ENCODE measurements at regions not wholly inside any gene's neighbourhood (a gene's known extent, or its start where the extent isn't known, plus 50 kb on each side); places are given as distances from the start of the nearest gene placed in this dataset.

DNA sequence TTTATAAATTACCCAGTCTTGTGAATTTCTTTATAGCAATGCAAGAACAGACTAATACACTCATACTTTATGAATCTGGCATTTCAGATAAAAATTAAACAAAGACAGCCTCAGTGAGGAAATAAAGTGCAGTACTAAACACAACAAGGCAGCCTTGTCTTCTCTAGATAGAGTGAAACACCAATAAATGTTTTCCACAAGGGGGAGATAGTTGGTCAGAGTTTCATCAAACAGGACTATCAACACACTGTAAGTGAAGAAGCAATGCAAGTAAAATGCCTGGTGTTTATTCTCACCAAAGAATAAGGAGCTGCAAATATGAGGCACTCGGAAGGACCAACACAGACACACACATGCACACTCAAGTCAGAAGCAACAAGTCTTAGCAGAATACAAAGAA, 62.8 kb downstream of the FAM9B start:
- peak; percentile 48 for DNase-seq (ENCODE audit: extremely low read depth, low read depth)

DNA sequence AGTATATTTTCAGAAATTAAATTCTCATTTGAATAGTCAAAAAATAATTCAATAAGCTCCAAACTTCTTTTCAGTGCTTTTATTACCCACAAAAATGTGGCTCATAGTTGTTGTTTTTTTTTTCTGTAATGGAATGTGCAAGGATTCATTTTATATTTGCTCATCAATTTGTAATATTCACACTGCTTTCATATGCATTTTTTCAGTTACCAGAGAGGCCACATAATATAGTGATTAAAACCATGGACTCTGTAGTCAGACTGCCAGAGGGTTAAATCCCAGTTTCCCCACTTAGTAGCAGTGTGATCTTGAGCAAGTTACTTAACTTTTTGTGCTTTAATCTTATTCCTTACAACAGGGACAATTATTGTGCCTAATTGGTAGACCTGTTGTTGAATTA, 64.5 kb downstream of the FAM9B start:
- DNase-seq (ENCODE audit: extremely low read depth, low read depth), result no peak

DNA sequence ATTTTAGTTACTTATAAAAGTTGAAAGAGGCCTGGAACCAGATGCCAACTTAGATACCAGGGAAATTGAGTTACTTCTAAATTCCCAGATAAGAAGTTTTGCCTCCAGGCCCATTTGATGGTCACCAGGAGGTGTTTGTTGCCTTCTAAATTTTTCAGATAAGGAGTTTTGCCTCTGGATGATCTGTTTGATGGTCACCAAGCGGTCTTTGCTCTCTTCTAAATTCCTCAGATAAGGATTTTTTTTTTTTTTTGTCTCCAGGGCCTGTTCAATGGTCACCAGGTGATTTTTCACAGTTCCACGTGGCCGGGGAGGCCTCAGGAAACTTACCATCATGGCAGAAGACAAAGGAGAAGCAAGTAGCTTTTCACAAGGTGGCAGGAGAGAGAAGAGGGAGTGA, 66.5 kb downstream of the FAM9B start:
- DNase-seq (ENCODE audit: extremely low read depth, low read depth), result no peak

DNA sequence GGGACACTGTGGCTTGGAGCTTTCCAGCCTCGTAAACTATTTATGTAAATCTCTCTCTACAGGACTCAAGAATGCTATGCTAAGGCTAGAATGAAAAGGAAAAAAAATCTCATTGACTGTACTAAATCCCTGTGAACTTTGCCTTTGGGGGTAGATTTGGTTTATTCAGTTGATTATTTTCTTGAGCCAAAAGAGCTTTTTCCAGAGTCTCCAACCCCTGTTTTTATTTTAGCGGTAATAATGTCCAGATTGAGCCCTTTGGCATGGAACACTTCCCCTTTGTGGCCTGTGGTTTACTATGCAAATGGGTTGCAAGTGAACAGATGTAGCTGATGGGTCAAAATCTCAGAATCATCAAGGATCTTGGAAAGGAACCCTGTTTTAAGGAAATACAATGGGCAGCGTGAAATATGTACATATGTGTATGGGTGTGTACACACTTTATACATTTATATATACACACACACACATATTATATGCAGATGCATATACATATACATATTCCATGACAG, 72.9 kb downstream of the FAM9B start:
- no peak for DNase-seq (ENCODE audit: extremely low read depth, low read depth)

DNA sequence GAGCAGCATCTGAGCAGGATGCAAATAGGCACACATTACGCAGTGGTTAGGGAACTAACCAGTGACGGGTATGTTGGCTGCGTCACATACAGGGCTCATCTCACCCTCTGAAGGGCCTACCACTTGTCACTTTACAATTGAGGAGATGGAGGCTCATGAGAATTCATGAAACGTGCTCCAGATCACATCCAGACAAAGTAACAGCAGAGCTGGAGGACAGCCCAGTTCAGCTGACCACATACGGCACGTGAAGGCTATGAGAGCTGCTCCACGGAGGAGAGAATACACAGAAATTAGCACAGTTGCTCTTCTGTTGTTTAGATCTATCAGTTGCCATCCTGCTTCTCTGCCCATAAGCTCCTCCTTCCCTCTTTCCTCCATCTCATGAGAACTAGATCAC, 78.4 kb downstream of the FAM9B start:
- DNase-seq (ENCODE audit: extremely low read depth, low read depth), result no peak

DNA sequence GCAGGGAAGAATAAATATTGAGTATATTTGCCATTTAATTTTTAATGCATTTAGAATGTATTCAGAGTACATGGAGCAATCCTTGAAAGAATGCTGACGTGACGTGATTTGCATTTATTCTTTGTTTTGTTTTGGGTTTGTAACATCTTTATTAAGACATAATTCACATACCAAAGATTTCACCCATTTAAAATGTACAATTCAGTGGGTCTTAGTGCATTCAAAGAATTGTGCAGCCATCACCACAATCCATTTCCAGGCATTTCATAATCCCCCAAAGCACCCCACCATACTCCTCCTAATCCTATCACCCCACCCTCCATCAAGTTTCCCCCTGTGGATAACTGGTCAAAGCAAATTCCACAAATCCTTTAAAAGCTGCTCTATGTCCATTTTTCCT, 87.4 kb downstream of the FAM9B start:
- DNase-seq (ENCODE audit: extremely low read depth, low read depth), result no peak

DNA sequence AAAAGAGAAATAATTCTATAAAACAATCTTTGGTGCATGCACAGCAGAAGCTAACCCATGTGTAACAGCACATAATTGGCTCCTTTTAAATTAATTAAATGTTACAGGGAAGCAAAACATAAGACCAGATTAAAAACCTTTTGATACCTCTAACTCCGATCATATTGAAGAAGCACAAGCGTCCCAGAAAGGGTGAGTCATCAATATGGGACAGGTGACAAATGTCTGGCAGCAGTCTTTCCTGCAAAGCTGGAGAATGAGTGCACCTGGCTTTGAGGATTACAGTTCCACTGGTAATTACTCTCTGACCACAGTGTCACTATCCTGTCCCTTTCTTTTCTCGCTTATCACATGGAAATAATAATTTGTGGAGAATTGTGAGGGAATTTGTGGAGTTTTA, 94.6 kb downstream of the FAM9B start:
- DNase-seq (ENCODE audit: extremely low read depth, low read depth), result no peak

DNA sequence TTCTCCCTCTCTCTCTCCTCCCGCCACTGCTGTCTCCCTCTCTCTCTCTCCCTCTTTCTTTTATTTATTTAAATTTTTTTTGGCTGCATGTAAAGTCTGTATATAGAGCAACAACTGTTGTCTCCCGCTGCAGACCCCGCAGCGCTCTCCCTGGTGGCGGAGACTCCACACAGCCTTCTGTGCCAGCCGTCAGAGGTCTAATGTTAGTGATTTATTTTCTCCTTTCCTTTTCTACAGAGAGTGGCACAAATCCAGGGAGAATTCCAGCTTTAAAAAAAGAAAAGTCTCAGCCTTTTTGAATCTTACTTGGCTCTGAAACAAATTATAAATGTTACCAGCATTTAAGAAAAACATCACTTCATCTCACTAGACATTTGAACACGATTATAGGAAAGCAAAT, 106.2 kb downstream of the FAM9B start:
- no peak for DNase-seq (ENCODE audit: extremely low read depth, low read depth)

DNA sequence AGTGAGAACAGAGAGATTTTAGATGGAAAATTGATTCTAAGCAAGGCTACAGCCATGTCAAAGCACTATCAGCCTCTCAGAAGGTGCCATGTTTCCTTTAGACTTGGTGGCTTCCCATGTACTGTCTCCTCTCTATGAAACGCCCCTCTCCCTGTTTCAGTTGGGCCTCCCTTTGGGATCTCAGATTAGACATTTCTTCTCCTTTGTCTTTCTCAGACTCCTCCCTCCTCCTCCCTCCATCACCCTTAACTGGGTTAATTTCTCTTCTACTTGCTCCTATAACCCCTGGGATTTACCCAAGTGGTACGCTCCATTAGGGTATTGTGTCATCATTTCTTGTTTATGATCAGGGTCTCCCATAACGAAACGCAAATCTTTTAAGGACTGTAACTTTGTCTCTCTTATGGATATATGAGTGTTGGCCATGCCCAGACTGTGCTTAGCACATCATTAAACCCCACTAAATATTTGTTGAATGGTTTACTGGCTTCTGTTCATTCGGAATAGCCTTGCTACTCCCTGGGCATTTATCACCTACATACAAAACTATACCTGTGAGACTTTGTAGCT, 106.8 kb downstream of the FAM9B start:
- no peak for DNase-seq (ENCODE audit: extremely low read depth, low read depth)

DNA sequence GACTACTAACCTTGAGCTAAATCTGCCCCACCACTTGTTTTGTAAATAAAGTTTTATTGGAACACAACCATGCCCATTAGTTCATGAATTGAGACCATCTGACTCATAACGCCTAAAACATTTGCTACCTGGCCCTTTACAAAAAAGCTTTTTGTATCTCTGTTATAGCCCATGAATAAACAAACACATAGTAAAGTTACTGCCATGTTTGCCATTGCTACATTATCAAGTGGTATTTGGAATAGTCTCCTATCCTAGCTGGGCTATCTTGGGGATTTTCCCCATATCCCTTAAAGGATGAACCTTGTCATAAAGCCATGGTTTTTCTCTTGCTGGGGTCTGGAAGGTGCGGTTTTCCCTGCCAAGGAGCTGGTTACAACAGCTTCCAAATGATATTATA, 112.3 kb downstream of the FAM9B start:
- DNase-seq (ENCODE audit: extremely low read depth, low read depth), result no peak

DNA sequence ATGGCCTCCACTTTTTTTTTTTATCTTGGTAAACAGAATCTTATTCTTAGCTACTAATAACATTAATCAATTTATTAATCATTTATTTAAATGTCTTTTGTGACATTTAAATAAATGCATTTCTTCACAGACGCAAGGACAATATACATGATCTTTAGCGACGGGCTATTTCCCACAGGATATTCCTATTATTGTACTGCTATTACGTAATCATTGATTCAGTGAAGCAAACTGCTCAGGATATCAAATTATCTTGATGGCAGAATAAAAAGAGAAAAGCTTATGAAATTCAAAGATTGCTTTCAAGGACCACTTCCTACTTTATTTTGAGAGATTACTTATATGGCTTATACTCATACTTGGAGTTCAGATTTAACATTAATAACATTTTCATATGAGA, 114.1 kb downstream of the FAM9B start:
- no peak for DNase-seq (ENCODE audit: extremely low read depth, low read depth)

DNA sequence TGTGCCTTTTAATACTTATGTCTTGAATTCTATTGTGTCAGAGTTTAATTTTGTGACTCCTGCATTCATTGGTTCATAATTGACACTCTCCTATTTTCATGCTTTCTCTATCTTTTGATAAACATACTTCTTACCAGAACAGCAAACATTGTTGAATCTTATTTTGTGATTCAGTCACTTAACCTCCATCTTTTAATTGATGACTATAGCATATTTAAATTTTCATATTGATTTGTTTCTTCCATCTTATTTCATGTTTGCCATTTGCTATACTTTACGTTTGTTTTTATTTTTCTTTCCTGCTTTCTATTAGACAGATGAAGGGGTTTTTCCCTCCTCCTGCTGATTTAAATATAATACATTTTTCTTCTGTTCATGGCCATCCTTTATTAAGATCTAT, 115.5 kb upstream of the FAM9A start:
- no peak for DNase-seq (ENCODE audit: extremely low read depth, low read depth)

DNA sequence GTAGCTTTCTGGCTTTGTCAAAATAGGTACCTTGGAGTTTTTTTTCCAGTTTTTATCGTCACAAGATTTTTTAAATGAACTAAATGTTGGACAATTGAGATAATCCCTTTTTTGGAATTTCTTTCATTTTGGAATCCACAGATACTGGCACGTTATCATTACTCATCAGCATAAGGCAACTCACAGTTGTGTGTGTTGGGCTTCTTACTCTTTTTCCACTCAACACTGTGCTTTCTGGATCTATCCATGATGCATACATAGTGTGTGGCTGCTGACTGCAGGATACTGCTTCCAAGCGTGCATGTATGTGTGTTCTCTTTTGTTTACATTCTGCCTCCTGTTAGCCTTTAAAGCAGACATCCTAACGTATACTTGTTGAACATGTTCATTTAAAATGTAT, 113.5 kb upstream of the FAM9A start:
- DNase-seq (ENCODE audit: extremely low read depth, low read depth), result no peak

DNA sequence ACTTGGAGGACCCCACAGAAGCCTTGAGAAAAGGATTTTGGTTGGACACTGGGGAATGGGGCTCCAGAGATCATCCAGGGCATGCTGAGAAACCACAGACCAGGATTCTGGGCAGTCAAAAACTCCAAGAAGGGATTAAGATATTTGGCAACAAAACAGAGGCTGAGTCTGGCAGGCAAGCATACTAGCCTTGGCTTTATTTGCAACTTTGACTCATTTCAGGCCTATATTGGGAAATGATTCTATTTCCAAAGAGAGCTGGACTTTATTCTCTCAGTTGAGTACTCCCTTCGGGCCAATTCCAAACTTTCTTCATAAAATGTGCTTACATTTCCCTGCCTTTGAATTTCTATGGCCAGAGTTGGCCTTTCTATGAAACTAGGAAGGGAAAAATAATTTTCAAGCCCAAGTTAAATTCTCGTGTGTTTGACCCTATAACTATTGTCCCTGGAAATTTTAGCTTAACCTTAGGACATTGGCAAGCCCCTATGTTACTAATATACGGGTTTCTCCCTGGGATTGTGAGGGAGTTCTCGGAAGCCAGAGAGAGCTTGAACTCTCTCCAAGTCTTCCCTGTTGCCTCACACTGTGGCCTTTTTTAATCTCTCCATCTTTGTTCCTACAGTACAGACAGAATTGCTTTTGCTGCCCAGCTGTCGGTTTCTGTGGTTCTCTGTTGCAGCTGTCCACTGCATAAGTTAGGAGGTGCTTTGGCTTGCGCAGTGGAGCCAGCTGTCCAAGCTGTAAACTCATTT, 112.6 kb upstream of the FAM9A start:
- no peak for DNase-seq (ENCODE audit: extremely low read depth, low read depth)

DNA sequence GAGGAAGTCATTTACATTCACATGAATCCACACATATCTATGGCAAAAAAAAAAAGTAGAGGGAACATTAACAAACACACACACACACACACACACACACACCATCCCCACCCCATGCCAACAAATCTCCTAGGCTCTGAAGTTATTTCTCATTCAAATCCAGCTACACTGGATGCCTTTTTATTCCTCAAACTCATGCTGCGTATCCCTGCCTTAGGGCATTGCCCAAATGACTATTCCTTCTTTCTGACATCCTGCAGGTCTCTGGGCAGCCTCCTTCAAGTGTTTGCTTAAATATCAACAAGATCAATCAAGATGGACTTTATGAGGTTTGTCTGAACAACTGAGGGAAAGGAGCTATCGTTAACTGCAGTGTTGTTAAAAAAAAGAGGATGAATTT, 106.5 kb upstream of the FAM9A start:
- no peak for DNase-seq (ENCODE audit: extremely low read depth, low read depth)

DNA sequence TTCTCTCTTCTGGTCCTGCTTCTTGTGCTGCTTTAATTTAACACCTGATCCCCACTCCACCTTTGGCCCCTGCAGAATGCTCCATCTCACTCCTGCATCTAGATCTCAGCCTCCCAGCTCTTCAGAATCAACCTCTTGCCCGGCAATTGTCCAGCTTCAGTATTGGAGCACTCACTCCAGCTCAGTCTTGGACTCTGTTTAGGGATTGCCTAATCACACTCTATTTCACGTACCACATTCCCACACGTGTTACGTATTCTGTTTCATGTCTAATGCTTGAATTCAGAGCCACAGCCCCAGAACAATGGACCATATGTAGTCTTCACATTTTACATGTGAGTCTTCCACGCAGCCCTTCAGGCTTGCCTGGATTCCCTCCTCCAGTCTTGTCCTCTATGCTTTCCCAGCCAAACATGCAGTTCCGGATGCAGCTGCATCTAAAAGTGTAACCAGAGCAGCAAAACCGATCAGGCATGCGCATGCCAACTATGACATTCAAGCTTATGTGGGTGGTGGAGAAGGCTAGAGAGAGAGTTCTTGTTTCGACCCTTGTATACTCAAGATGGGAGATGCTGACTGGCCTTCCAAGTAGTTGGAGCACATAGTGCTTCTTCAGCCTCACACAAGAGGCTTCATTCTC, 105.2 kb upstream of the FAM9A start:
- no peak for DNase-seq (ENCODE audit: extremely low read depth, low read depth)

DNA sequence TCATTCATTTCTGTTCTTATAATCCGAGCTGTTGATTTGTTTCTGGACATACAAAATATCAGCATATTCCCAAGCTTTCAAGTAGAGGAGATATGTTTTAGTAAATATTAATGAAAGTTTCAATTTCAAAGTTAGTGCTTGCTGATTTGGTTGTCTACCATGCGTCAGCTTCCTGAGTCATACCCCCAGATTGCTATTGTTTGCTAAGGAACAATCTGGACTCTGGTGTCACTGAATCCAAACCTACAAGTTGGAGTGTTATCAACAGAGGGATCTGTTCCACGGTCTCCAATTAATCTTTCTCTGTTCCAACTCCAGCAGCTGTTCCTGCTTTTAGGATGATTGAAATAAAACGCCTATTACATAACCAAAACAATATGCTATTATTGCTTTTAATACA, 96.1 kb upstream of the FAM9A start:
- DNase-seq (ENCODE audit: extremely low read depth, low read depth), result no peak

DNA sequence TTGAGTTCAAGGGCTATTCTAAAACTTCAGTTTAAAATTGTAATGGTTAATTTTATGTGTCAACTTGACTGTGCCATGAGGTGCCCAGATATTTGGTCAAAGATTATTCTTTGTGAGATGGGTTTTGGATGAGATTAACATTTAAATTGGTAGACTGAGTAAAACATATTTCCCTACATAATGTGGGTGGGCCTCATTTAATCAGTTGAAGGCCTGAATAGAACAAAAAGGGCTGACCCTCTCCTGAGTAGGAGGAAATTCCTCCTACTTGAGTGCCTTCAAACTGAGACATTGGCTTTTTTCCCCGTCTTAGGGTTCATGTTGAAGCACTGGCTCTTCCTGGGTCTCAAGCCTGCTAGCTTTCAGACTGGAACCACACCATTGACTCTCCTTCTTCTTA, 89.6 kb upstream of the FAM9A start:
- DNase-seq (ENCODE audit: extremely low read depth, low read depth), result no peak

DNA sequence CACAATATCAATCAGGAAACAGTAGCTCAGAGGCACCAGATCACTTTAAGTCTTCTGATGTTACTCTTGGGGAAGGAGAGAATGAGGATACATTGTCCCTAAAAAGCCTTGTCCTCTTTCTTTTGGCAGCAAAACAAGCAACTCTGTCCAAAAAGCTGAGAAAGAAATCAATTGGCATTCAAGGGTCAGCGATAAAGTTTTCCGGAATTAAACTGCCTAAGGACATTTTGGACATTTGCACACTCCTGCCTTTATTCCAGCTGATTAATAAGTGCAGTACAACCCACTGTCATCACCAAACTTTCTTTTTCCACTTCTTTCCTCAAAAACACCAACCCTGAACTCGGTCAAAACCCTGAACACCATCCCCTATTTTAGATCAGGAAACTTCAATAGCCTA, 85.8 kb upstream of the FAM9A start:
- no peak for DNase-seq (ENCODE audit: extremely low read depth, low read depth)

DNA sequence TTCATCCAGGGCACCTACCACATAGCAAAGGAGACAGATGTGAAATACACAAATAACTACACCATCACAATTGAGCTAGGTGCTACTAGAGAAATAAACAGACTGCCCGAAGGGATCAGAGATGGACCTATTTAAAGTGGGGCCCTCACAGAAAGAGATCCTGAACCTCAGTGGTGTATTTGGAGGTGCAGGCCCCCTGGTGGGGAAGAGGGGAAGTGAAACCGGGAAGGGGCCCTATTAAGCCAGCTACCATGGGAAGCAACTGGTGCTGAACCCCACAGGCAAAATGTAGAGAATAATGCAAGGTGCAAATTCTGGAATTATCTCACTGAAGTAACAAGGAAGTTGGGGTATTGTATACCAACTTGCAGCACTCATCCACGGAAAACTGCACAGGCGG, 78.6 kb upstream of the FAM9A start:
- DNase-seq (ENCODE audit: extremely low read depth, low read depth), result peak; percentile 3

DNA sequence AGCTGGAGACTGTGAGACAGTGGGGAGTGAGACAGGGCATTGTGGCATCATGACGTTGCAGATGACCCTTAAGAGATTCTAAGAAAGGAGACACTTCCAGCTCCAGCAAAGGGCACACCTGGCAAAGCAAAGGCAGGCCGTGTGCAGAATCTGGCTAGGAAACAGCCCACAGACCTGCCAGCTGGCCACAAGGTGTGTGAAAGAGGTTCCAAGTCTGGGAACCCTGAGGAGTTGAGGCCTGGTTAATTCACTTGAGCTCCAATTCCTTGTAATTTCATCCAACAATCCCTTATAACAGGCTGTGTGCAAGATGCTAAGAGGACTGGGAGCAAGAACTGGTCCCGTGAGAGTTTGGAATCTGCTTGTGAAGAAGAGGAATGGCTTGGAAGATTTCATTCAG, 72.8 kb upstream of the FAM9A start:
- DNase-seq (ENCODE audit: extremely low read depth, low read depth), result no peak

DNA sequence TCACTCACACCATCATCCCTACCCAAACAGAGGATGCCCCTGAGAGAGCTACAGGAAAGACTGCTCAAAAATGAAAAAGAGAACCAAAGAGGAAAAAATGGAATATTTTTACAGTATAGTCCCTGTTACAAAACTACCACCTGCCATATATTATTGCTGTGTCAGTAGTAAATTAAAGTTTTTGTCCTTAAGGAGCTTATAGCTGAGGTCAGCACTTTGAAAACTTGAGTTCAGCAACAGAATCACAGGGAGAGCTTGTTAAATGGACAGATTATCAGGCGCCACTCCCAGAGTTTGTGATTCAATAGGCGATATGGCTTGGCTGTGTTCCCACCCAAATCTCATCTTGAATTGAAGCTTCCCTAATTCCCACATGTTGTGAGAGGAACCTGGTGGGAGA, 71.9 kb upstream of the FAM9A start:
- no peak for DNase-seq (ENCODE audit: extremely low read depth, low read depth)
